ENCODE measurements at regions not wholly inside any gene's neighbourhood (a gene's known extent, or its start where the extent isn't known, plus 50 kb on each side); places are given as distances from the start of the nearest gene placed in this dataset.

DNA sequence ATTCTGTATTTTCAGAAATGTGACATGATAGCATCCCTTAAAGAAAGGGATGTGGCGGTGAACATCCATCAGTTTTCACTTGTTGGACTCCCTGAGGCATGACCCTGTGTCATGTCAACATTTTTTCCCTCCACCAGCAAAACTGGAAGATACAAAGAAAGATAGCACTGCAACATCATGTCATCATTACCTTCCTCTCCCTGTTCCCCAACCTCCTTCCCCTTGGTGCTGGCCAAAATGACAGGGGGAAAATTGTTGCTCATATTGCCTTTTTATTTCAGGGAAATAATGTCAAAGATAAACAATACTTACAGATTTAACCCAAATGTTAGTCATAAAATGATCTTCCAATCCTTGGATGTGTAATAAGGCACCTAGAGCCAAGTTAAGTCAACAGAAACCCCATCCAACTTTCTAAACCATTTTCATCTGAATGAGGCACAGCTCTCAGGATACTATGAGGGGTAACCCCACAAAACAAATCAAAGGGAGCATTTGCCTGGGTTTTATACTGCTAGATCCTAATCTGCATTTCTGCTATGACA, 644.3 kb downstream of the ACTL7B start:
- TF ChIP-seq POLR2A (IDR thresholded peaks at IDR 0.05) (no peak), CTCF (IDR thresholded peaks at IDR 0.05) (no peak)
